GM18867 (cell line): ENCODE measurements at regions not wholly inside any gene's neighbourhood (a gene's known extent, or its start where the extent isn't known, plus 50 kb on each side); places are given as distances from the start of the nearest gene placed in this dataset.
"Not testable (repeated sequence)": the region's sequence is repeated elsewhere in the genome, so short reads cannot be mapped to it uniquely, and the experiment has no call there.

Experiments
- ATAC-seq: cut with Tn5 transposase; IDR thresholded peaks from one replicate; pipeline ENCODE4 v1.9.1; 2021; ENCODE audit warnings: mild to moderate bottlenecking, moderate library complexity; ENCODE audit not compliant: unreplicated experiment

DNA sequence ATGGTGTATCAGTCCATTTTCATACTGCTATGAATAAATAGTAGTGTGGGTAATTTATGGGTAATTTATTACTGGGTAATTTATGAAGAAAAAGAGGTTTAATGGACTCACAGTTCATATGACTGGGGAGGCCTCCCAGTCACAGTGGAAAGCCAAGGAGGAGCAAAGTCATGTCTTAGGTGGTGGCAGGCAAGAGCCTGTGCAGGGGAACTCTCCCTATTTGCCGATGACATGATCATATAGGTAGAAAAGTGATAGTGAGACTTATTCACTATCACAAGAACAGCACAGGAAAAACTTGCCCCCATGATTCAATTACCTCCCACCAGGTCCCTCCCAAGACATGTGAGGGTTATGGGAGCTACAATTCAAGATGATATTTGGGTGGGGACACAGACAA, 1137.7 kb downstream of the UQCRFS1 start:
- ATAC-seq, result peak; percentile 37

DNA sequence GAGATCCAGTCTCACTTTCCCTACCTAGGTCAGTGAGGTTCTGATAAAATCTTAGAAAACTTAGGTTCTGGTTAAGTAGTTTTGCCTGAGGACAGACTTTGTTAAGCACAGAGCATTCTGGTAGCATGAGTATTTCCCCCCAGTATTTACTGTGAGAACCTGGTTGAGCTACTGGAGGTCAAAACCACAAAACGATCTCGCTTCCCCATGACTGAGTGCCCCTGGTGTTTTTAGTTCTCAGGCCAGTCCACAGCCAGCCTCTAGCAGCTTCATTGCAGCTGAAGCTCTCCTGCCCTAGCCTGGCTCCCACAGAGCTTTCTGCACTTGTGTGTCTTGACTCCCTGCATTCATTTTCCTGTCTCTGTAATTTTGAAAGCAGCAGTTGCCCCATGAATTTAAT, 1138.2 kb downstream of the UQCRFS1 start:
- ATAC-seq, result peak; percentile 87

DNA sequence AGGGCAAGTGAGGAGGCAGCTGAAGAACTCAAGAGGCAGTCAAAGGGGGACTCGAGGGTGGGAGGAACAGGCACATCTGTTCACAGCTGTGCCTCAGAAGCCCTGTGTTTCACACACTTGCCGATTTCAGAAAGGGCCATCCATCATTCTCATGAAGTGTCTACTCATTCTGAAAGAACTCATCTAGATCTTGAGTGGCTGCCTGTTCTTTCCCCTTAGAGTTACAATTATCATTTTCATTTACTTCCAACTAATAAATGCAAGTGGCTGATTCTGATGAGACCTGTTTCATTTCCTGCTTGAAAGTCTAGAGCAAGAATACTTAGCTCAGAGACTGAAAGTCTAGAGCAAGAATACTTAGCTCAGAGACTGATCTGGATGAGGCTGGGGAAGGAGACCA, 1145.1 kb downstream of the UQCRFS1 start:
- peak; percentile 79 for ATAC-seq

DNA sequence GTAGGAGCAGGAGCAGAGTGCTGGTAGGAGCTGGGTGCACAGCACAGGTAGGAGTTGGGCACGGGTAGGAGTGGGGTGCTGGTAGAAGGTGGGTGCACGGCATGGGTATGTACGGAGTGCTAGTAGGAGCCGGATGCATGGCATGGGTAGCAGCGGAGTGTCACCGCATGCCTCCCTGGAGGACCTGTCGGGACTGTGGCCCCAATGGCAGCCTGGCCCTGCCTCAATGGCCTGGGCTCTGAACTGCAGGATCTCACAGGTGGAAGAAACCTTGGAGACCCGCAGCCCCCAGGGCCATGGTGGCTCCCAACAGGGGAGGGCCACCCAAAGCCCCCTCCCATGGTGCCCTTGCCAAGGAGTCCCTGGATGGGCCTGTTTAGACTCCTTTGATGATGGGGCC, 1146.0 kb downstream of the UQCRFS1 start:
- no peak for ATAC-seq

DNA sequence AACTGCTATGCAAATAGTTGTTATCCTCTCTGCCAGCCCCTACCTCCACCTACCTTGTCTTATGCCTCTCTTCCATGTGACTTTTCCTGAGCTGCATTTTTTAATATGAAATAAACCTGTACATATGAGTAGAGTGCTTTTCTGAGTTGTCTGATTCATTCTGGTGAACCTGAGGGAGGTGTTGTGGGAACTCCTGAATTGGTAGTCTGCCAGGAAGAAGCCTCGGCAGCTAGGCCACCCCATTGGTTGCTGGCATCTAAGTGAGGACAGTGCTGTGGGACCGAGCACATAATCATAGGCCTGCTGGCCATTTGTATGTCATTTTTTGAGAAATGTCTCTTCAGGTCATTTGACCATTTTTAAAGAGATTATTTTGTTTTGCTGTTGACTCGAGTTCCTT, 1146.8 kb downstream of the UQCRFS1 start:
- no peak for ATAC-seq

DNA sequence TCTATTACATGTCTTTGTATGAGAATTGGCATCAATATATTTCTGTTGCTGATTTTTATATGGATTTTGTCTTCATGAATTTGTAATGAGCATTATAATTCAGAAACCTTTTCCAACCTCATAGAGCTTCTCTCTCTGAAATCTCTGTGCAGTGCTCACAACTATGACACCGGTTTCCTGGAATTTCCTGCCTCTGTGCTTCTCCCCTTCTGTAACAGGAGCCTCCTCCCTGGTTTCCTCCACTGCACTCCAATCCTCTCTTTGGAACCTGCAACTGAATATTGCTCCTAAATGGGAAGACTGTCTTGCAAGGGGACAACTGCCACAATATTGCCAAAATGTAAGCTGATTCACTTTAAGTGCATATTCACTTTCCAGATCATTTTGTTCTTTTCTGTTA, 1147.9 kb downstream of the UQCRFS1 start:
- no peak for ATAC-seq

DNA sequence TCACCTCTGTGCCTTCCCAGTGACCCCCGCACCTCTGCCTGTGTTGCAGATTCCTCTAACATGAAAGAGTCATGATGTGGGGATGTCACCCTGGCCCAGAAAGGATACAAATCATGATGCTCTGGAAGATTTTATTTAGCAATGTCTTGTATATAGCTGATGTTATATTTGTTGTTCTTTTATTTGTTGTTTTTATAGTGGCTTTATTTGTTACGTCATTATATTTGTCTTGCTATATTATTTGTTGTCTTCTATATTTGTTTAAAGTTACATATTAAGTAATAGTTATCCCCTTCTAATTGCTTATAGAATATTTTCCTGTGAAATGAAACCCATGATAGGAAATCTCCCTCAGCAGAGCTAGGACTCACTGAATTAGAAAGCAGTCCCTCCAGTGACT, 1149.2 kb downstream of the UQCRFS1 start:
- ATAC-seq, result no peak

DNA sequence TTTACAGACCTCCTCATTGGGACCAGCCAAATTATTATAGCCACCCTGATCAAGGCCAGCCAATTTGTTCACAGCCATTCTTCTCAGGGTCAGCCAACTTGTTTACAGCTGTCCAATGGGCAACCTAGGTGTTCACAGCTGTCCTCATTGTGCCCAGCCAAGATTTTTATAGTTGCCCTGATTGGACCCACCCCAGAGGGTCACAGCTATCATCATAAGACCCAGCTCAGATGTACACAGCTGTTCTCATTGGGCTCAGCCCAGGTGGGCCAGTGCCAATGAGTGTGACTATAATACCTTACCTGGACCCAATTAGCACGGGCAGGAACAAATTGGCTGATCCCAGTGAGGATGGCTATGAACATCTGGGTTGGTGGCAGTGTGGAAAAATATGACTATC, 1151.8 kb downstream of the UQCRFS1 start:
- no peak for ATAC-seq

DNA sequence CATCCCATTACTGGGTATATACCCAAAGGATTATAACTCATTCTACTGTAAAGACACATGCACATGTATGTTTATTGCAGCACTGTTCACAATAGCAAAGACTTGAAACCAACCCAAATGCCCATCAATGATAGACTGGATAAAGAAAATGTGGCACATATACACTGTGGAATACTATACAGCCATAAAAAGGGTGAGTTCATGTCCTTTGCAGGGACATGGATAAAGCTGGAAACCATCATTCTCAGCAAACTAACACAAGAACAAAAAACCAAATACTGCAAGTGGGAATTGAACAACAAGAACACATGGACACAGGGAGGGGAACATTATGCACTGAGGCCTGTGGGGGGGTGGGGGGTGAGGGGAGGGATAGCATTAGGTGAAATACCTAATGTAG, 1155.9 kb downstream of the UQCRFS1 start:
- not testable (repeated sequence) for ATAC-seq

DNA sequence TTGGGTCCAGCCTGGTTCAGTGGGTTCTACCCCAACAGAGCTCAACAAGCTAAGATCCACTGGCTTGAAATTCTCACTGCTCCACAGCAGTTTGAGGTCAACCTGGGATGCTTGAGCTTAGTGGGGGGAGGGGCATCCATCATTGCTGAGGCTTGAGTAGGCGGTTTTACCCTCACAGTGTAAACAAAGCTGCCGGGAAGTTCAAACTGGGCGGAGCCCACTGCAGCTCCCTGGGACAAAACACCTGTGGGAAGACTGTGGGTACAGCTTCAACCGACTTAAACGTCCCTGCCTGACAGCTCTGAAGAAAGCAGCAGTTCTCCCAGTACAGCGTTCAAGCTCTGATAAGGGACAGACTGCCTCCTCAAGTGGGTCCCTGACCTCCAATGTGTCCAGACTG, 1161.9 kb downstream of the UQCRFS1 start:
- no peak for ATAC-seq

DNA sequence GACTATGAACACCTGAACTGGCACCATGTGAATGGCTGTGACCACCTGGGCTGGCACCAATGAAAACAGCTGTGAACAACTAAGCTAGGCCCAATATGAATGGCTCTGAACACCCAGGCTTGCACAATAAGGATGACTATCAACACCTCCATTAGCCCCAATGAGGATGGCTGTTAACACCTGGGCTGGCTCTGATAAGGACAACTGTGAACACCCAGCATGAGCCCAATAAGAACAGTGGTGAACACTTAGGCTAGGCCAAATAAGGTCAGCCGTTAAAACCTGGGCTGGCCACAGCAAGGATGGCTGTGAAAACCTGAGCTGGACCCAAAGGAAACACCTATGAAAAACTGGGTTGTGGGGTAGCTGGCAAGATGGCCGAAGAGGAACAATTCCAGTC, 1163.1 kb downstream of the UQCRFS1 start:
- no peak for ATAC-seq

DNA sequence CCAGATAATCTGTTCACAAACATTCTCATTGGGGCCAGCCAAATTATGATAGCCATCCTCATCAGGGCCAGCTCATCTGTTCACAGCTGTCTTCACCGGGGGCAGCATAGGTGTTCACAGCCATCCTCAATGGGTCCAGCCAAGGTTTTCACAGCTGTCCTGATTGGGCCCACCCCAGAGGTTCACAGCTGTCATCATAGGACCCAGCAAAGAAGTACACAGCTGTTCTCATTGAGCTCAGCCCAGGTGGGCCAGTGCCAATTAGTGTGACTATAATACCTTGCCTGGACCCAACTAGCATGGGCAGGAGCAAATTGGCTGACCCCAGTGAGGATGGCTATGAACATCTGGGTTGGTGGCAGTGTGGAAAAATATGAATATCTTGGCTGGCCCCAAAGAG, 1166.0 kb downstream of the UQCRFS1 start:
- no peak for ATAC-seq

DNA sequence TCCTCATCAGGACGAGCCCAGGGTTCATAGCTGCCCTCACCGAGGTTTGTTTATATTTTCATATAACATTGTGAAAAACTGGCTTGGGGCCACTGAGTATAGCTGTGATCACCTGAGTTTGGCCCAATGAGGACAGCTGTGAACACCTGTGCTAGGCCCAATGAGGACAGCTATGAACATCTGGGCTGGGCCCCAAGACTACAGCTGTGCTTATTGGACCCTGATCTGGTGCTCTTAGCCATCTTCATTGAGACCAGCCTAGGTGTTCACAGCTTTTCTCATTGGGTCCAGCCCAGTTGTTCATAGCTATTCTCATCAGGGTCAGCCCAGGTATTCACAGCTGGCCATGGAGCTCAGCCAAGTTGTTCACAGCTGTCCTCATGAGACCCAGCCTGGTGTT, 1167.3 kb downstream of the UQCRFS1 start:
- ATAC-seq, result no peak

DNA sequence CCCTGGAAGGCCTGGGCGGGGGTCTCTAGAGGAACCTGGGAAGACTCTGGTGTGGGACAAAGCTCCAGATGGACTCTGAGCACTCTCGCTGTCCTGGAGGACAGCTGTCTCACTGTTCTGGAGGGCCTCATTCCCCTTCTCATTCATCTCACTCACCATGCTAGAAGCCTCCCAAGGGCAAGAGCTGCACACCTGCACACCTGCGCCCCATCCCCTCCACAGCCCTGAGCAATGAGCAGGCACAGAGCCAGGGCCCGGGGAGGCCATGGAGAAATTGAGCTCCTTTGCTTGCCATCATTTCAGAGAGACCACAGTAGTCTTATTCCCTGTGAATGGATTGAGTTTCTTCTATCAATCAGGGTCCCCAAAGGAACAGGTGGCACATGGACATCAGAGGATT, 1168.5 kb downstream of the UQCRFS1 start:
- no peak for ATAC-seq

DNA sequence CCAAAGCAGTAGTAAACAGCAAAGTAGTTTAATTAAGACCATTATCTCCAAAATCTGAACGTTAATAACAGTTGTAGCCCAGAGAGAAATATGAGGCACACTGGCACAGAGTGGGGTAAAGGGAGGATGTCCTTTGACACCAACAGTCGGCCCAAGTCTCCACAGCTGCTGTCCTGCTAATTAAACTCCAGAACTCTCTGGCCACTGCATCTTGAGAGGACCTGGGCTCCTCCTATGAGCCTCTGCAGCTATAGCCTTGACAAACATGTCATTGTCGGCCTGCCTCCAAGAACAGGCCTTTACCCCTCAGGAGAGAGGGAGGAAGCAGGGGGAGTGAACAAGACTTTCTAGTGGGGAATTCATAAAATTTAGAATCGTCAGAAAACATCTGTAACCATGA, 1170.4 kb downstream of the UQCRFS1 start:
- ATAC-seq, result no peak

DNA sequence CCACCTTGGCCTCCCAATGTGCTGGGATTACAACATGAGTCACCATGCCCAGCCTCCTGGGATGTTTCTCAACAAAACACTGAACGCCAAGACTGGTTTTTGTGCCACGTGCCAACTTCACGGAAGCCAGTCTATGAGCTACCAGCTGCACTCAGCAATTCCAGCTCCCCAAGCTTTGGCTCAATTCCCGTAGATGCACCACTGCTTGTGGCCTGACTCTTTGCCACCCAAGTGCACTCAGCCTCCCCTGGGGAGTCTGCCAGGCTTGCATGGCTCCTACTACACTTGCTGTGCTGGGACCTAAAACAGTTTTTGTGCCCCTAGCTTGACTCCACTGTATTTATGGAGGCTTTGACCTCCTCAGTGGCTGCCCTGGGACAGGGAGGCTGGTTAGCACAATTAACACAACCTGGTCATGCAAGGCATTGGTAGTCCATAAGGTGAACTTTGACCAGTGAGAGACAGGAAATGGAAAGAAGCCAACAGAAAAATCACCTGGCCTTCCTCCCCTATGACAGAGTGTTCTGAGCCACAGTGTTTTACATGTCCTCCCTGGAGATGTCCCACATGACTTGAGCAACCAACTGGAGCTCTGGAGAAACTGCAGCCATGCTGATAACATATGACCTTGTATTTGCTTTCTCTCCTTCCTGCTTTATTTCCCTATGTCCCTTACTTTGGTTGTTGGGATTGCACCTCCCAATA, 1173.1 kb downstream of the UQCRFS1 start:
- ATAC-seq, result no peak

DNA sequence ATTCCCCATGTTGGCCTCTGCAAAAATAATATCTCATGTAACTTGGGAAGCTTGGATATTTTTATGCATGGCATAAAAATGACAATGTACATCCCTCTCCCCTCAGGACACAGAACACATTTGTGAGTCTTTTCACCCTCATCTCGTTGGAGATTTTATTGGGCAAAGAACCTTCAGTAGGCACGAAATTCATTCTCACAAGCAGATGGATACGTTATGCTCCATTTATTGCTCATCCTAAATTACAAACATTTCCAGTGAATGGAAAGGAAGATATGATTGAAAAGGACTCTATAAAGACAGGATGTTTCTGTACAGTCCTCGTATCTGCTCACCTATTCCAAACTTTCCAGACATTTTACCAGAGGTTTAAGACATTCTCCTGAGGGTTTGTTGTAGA, 1175.8 kb downstream of the UQCRFS1 start:
- no peak for ATAC-seq

DNA sequence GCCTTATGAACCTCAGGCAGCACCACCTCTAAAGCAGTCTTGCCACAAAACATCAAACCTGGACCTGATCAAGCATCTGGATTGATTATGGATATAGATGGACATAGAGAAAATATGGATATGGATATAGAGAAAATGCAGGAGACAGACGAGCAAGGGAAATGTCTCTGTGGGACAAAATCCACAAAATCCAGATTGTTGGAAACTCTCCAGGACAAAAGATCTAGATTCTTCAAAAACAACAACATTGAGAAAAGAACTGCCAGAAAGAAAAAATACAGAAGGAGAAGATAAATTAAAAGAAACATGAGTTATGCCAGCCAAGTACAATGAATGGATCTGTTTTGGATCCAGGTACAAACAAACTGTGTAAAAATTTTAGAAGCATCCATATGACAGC, 1176.5 kb downstream of the UQCRFS1 start:
- ATAC-seq, result no peak

DNA sequence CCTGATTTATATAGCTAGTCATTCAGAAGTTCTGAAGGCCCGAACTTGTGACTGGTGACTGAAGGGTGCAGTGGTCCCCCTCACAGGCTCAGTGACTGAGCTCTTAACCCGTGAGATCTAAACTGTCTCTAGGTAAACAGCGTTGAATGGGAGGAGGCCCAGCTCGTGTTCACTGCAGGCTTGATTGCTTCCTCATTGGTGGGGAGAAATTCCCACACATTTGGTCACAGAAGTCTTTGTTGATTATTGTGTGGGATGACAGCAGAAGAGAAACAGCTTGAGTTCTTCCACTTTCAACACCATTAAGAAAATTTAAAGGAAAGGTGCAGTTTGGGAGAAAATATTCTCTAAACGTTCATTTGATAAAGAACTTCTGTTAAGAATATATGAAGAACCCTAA, 1178.0 kb downstream of the UQCRFS1 start:
- ATAC-seq, result no peak

DNA sequence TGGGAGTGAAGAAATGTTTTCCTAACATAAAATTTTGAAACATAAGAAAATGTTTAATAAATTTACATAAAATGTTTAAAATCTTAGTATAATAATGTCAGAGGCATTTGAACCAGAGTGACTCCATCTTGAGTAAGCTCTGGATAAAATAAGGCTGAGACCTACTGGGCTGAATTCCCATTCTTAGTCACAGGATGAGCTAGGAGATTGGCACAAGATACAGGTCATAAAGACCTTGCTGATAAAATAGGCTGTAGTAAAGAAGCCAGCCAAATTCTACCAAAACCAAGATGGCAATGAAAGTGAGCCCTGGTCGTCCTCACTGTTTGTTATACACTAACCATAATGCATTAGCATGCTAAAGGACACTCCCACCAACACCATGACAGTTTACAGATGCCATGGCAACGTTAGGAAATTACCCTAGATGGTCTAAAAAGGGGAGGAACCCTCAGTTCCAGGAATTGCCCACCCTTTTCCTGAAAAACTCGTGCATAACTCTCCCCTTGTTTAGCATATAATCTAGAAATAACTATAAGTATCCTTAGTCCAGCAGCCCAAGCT, 1184.0 kb downstream of the UQCRFS1 start:
- ATAC-seq, result no peak

DNA sequence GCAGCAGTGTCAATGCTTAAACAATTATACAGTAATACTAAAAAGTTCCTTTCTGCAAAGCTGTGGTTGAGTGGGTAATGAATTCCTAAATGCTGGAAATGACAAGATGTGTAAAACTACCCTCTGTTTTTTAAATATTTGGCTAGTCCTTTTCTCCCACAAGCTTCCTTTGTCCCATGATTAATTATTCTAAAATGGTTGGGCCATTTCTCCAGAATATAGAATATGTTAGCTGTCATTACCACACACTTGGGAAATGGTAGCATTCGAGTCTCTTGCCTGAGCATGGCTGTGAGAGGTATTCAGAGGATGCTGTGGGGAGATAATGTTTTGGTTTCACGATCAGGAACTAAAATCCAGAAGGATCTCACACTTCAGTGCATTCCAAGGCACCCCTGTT, 1185.8 kb downstream of the UQCRFS1 start:
- ATAC-seq, result no peak

DNA sequence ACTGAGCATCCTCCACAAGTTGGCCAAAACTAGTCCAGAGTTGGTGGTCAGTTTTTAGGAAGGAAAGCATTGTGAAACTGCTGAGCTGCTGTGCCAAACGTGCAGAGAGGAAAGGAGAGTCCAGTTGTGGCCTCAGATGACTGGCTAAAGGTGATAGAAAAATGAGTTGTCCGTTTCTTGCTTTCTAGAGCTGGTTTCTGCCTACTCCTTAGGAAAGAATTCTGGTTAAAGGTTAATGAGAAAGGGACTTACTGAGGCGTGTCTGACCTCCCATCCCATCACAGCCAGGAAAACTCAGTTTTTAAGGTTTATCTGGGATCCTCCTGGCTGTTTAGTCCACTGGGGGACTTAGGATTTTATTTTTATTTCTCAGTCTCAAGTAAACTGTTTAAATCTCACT, 1186.3 kb downstream of the UQCRFS1 start:
- no peak for ATAC-seq

DNA sequence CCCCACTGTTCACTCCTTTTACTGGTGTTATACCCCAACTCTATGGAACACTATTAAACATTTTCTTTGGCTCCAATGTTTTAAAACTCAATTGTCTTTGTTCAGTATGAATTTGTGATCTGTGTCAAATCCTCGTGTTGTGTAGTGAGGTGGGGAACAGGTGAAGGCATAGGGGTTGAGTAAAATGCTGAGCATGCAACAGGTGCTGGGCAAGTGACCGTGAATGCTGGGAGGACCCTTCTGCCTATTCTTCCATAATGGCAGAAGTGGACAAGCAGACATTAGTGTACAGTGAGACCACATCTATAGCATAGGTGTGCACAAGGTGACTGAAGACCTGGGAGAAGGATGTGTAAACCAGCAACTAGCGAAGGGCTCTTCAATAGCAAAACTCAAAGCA, 1188.0 kb downstream of the UQCRFS1 start:
- no peak for ATAC-seq
